ENCODE measurements at regions not wholly inside any gene's neighbourhood (a gene's known extent, or its start where the extent isn't known, plus 50 kb on each side); places are given as distances from the start of the nearest gene placed in this dataset.

- H3K4me3 ChIP-seq: no peak overlapping the region
- WGBS, 2 donors (ENCODE audit: low coverage in 1 of 2): 73 to 79% methylated on average over 4 of the region's 4 CpGs
- H3K4me1 ChIP-seq: no peaks in the 10 kb centered on the region
- H3K27me3 ChIP-seq: peaks cover 5% of the 10 kb centered on the region
- no peak overlapping the region for H3K27ac ChIP-seq
- TF ChIP-seq POLR2A (IDR thresholded peaks at IDR 0.05): no peak
- no peak for TF ChIP-seq EP300 (IDR thresholded peaks at IDR 0.05)
- TF ChIP-seq CTCF (IDR thresholded peaks at IDR 0.05): no peak
- no peak for TF ChIP-seq POLR2AphosphoS5 (IDR thresholded peaks at IDR 0.05)
- no peak for ATAC-seq
- H3K9me3 ChIP-seq: no peaks in the 10 kb centered on the region
- H3K36me3 ChIP-seq: no peaks in the 10 kb centered on the region
Measured at GRCh38 chr15:24763891-24764290, 88.3 kb downstream of the NPAP1 start.

- ATAC-seq: no peak
- TF ChIP-seq EP300 (IDR thresholded peaks at IDR 0.05): no peak
- no peak for TF ChIP-seq POLR2A (IDR thresholded peaks at IDR 0.05)
- TF ChIP-seq CTCF (IDR thresholded peaks at IDR 0.05): no peak
- no peak for TF ChIP-seq POLR2AphosphoS5 (IDR thresholded peaks at IDR 0.05)
- no peak overlapping the region for H3K4me3 ChIP-seq
- WGBS, 2 donors (ENCODE audit: low coverage in 1 of 2): 83 to 90% methylated on average over 7 of the region's 7 CpGs
- H3K27ac ChIP-seq: no peak overlapping the region
- H3K27me3 ChIP-seq: peaks cover 3% of the 10 kb centered on the region
- no peaks in the 10 kb centered on the region for H3K36me3 ChIP-seq
- no peaks in the 10 kb centered on the region for H3K4me1 ChIP-seq
- H3K9me3 ChIP-seq: no peaks in the 10 kb centered on the region
Measured at GRCh38 chr15:24764375-24765171, 89.0 kb downstream of the NPAP1 start.

- H3K27ac ChIP-seq: no peak overlapping the region
- peaks cover 0 to under 1% (median 0%) of the 10 kb centered on the region in 3 donors for H3K9me3 ChIP-seq
- H3K27me3 ChIP-seq: no peaks in the 10 kb centered on the region
- H3K4me3 ChIP-seq: no peak overlapping the region
- no peak for ATAC-seq
- no peak for TF ChIP-seq POLR2AphosphoS5 (IDR thresholded peaks at IDR 0.05)
- TF ChIP-seq CTCF (IDR thresholded peaks at IDR 0.05): no peak
- TF ChIP-seq EP300 (IDR thresholded peaks at IDR 0.05): no peak
- no peak for TF ChIP-seq POLR2A (IDR thresholded peaks at IDR 0.05)
- no peaks in the 10 kb centered on the region for H3K4me1 ChIP-seq
- H3K36me3 ChIP-seq: no peaks in the 10 kb centered on the region
- WGBS, 2 donors (ENCODE audit: low coverage in 1 of 2): 50 to 65% methylated on average over 1 of the region's 1 CpG
Measured at GRCh38 chr15:24766511-24767133, 91.0 kb downstream of the NPAP1 start.

GRCh38 chr15:24772266-24772665 lies 96.7 kb downstream of the NPAP1 start:
- Histone ChIP-seq H3K4me3 (peak overlapping the region; percentile 22 to 44), H3K9me3 (peaks cover 0 to 35% (median 0%) of the 10 kb centered on the region in 3 donors), H3K27ac (no peak overlapping the region), H3K4me1 (no peaks in the 10 kb centered on the region), H3K36me3 (no peaks in the 10 kb centered on the region), H3K27me3 (peaks cover 7% of the 10 kb centered on the region)
- WGBS, 2 donors (ENCODE audit: low coverage in 1 of 2): 25 to 27% methylated on average over 5 to 6 of the region's 6 CpGs
- no peak for ATAC-seq
- no peak for TF ChIP-seq CTCF (IDR thresholded peaks at IDR 0.05)
- TF ChIP-seq POLR2A (IDR thresholded peaks at IDR 0.05): no peak
- no peak for TF ChIP-seq EP300 (IDR thresholded peaks at IDR 0.05)
- TF ChIP-seq POLR2AphosphoS5 (IDR thresholded peaks at IDR 0.05): no peak
